Smooth muscle cell (in vitro differentiated cells): ENCODE measurements at regions not wholly inside any gene's neighbourhood (a gene's known extent, or its start where the extent isn't known, plus 50 kb on each side); places are given as distances from the start of the nearest gene placed in this dataset.

Experiments used
- DNase-seq: peaks from one replicate; lab custom pipeline; 2025; ENCODE audit not compliant: unreplicated experiment; lab: John Stamatoyannopoulos, UW
- H2AFZ ChIP-seq: fragments of 200-600 bp; sonication (generic); 2 replicates; pipeline ENCODE4 v1.6.0; 2016; ENCODE audit warnings: antibody characterized with exemption, low read depth, mild to moderate bottlenecking
- H3F3A ChIP-seq: fragments of 200-600 bp; sonication (generic); 2 replicates; pipeline ENCODE4 v1.6.0; 2017; ENCODE audit warnings: antibody characterized with exemption, low read depth
- H3K27ac ChIP-seq: fragments of 200-600 bp; sonication (generic); 2 replicates; pipeline ENCODE4 v1.5.1; 2016; ENCODE audit warnings: low read depth, mild to moderate bottlenecking
- H3K27me3 ChIP-seq: fragments of 200-600 bp; sonication (generic); 2 replicates; pipeline ENCODE4 v1.6.1; 2016; ENCODE audit warnings: low read depth, mild to moderate bottlenecking
- H3K36me3 ChIP-seq: fragments of 200-600 bp; sonication (generic); 2 replicates; pipeline ENCODE4 v1.5.1; 2016; ENCODE audit warnings: low read depth
- H3K4me1 ChIP-seq: fragments of 200-600 bp; sonication (generic); 2 replicates; pipeline ENCODE4 v1.5.1; 2016; ENCODE audit warnings: low read depth
- H3K4me2 ChIP-seq: fragments of 200-600 bp; sonication (generic); 2 replicates; pipeline ENCODE4 v1.6.0; 2016; ENCODE audit warnings: mild to moderate bottlenecking
- H3K4me3 ChIP-seq: fragments of 200-600 bp; sonication (generic); 2 replicates; pipeline ENCODE4 v1.5.1; 2016; ENCODE audit warnings: mild to moderate bottlenecking
- H3K79me2 ChIP-seq: fragments of 200-600 bp; sonication (generic); 2 replicates; pipeline ENCODE4 v1.6.0; 2016; ENCODE audit warnings: low read depth, mild to moderate bottlenecking
- H3K9ac ChIP-seq: fragments of 200-600 bp; sonication (generic); 2 replicates; pipeline ENCODE4 v1.6.0; 2016; ENCODE audit warnings: low read depth
- H3K9me3 ChIP-seq: fragments of 200-600 bp; sonication (generic); replicated peaks from 2 replicates; pipeline ENCODE4 v1.5.1; 2016; ENCODE audit warnings: low read depth
- H4K20me1 ChIP-seq: fragments of 200-600 bp; sonication (generic); 2 replicates; pipeline ENCODE4 v1.6.0; 2016; ENCODE audit warnings: low read depth
- CTCF ChIP-seq: fragments of 200-600 bp; sonication (generic); IDR thresholded peaks from 2 replicates; pipeline ENCODE4 v1.5.1; 2017; ENCODE audit warnings: borderline replicate concordance, mild to moderate bottlenecking, antibody characterized with exemption; ENCODE audit not compliant: insufficient read depth, poor library complexity, severe bottlenecking
- WGBS: methylation state at CpG from one replicate; pipeline ENCODE4 v1.1.7; 2016; ENCODE audit warnings: low lambda C conversion rate; 5-methylcytosine and 5-hydroxymethylcytosine counted together

GRCh38 chr17:33438139-33438538, 145.0 kb upstream of the ASIC2 start:
- Histone ChIP-seq H4K20me1 (no peaks in the 10 kb centered on the region), H3K27me3 (no peaks in the 10 kb centered on the region), H3K27ac (no peak overlapping the region), H3F3A (no peaks in the 10 kb centered on the region), H3K36me3 (no peaks in the 10 kb centered on the region), H2AFZ (no peak overlapping the region), H3K4me3 (no peak overlapping the region), H3K79me2 (no peaks in the 10 kb centered on the region), H3K4me2 (no peak overlapping the region), H3K4me1 (no peaks in the 10 kb centered on the region), H3K9ac (no peak overlapping the region), H3K9me3 (no peaks in the 10 kb centered on the region)
- no peak for DNase-seq
- 80% methylated on average over 2 of the region's 2 CpGs for WGBS
- no peak for TF ChIP-seq CTCF

- no peaks in the 10 kb centered on the region for H3F3A ChIP-seq
- no peaks in the 10 kb centered on the region for H3K36me3 ChIP-seq
- no peak overlapping the region for H3K9ac ChIP-seq
- H4K20me1 ChIP-seq: no peaks in the 10 kb centered on the region
- no peak overlapping the region for H2AFZ ChIP-seq
- H3K27me3 ChIP-seq: no peaks in the 10 kb centered on the region
- no peaks in the 10 kb centered on the region for H3K4me1 ChIP-seq
- H3K79me2 ChIP-seq: no peaks in the 10 kb centered on the region
- no peak for TF ChIP-seq CTCF
- DNase-seq: no peak
- H3K4me3 ChIP-seq: no peak overlapping the region
- 84% methylated on average over 1 of the region's 1 CpG for WGBS
- H3K27ac ChIP-seq: no peak overlapping the region
- H3K4me2 ChIP-seq: no peak overlapping the region
- H3K9me3 ChIP-seq: no peaks in the 10 kb centered on the region
These were observed 145.5 kb upstream of the ASIC2 start for GRCh38 chr17:33438578-33438977.

- WGBS: 92% methylated on average over 1 of the region's 1 CpG
- no peak for TF ChIP-seq CTCF
- no peaks in the 10 kb centered on the region for H3K27me3 ChIP-seq
- no peaks in the 10 kb centered on the region for H3K4me1 ChIP-seq
- no peaks in the 10 kb centered on the region for H3K79me2 ChIP-seq
- no peak for DNase-seq
- no peaks in the 10 kb centered on the region for H3K9me3 ChIP-seq
- H3K4me2 ChIP-seq: no peak overlapping the region
- no peak overlapping the region for H3K4me3 ChIP-seq
- H3K9ac ChIP-seq: no peak overlapping the region
- H3K36me3 ChIP-seq: no peaks in the 10 kb centered on the region
- no peaks in the 10 kb centered on the region for H3F3A ChIP-seq
- H3K27ac ChIP-seq: no peak overlapping the region
- no peak overlapping the region for H2AFZ ChIP-seq
- H4K20me1 ChIP-seq: no peaks in the 10 kb centered on the region
These were observed 149.2 kb upstream of the ASIC2 start for GRCh38 chr17:33442320-33442719.

- DNase-seq: no peak
- WGBS: 65% methylated on average over 3 of the region's 3 CpGs
- H4K20me1 ChIP-seq: no peaks in the 10 kb centered on the region
- H3K9ac ChIP-seq: no peak overlapping the region
- no peak for TF ChIP-seq CTCF
- H3K9me3 ChIP-seq: peaks cover 4% of the 10 kb centered on the region
- H3K4me2 ChIP-seq: no peak overlapping the region
- H3K27ac ChIP-seq: no peak overlapping the region
- H3K4me1 ChIP-seq: no peaks in the 10 kb centered on the region
- no peaks in the 10 kb centered on the region for H3K27me3 ChIP-seq
- no peaks in the 10 kb centered on the region for H3F3A ChIP-seq
- H3K79me2 ChIP-seq: no peaks in the 10 kb centered on the region
- no peak overlapping the region for H2AFZ ChIP-seq
- no peak overlapping the region for H3K4me3 ChIP-seq
- H3K36me3 ChIP-seq: no peaks in the 10 kb centered on the region
These were observed 151.6 kb upstream of the ASIC2 start for GRCh38 chr17:33444731-33445130.
